HFFc6 (cell line): ENCODE measurements at regions not wholly inside any gene's neighbourhood (a gene's known extent, or its start where the extent isn't known, plus 50 kb on each side); places are given as distances from the start of the nearest gene placed in this dataset.

Experiments
- DNase-seq: peaks from one replicate; pipeline ENCODE4 v3.0.0-alpha.2; 2018
- H3K27ac Mint-ChIP-seq: 2 replicates; pipeline ENCODE4 v1.8.0; 2020; ENCODE audit warnings: mild to moderate bottlenecking, mixed read lengths
- H3K27me3 Mint-ChIP-seq: 2 replicates; pipeline ENCODE4 v1.8.0; 2021; ENCODE audit warnings: mild to moderate bottlenecking, moderate library complexity, mixed read lengths; ENCODE audit not compliant: insufficient read depth
- H3K36me3 Mint-ChIP-seq: 2 replicates; pipeline ENCODE4 v1.8.0; 2021; ENCODE audit warnings: low read depth, mixed read lengths
- H3K4me1 Mint-ChIP-seq: 2 replicates; pipeline ENCODE4 v1.8.0; 2020; ENCODE audit warnings: low read depth, mixed read lengths
- H3K4me3 Mint-ChIP-seq: 2 replicates; pipeline ENCODE4 v1.8.0; 2020; ENCODE audit warnings: mild to moderate bottlenecking, moderate library complexity, mixed read lengths
- H3K9me3 Mint-ChIP-seq: 2 replicates; pipeline ENCODE4 v1.8.0; 2020; ENCODE audit warnings: mild to moderate bottlenecking, mixed read lengths
- TF ChIP-seq, protein P1 (sequence below): fragments of 200-600 bp; sonication (generic); IDR thresholded peaks from 2 replicates; pipeline ENCODE4 v1.5.0; 2021; ENCODE audit warnings: antibody characterized with exemption, mild to moderate bottlenecking

DNA sequence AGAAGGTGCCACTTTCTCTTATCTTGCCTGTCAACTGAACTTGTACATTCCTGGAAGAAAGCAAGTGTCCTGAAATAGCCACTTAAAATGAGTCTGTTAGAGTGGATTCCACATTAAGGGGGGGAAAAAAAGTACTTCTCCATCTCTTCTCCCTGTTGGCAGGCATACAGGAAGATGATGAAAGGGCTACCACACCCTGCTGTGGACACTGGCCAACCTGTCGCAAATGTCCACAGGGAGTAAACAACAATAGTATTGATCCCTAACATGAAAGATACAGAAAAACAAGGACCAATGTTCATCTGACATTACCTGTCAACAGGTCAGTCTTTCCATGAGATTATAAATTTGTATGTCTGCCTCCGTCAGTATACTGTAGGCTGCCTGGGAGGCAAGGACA is 265.1 kb upstream of the MAP3K1 start:
- DNase-seq = no peak
- Mint-ChIP-seq H3K9me3 (no peaks in the 10 kb centered on the region), H3K36me3 (no peaks in the 10 kb centered on the region), H3K27me3 (peaks cover 13% of the 10 kb centered on the region), H3K27ac (no peak overlapping the region), H3K4me3 (no peak overlapping the region), H3K4me1 (no peaks in the 10 kb centered on the region)
- TF ChIP-seq, protein P1, sequence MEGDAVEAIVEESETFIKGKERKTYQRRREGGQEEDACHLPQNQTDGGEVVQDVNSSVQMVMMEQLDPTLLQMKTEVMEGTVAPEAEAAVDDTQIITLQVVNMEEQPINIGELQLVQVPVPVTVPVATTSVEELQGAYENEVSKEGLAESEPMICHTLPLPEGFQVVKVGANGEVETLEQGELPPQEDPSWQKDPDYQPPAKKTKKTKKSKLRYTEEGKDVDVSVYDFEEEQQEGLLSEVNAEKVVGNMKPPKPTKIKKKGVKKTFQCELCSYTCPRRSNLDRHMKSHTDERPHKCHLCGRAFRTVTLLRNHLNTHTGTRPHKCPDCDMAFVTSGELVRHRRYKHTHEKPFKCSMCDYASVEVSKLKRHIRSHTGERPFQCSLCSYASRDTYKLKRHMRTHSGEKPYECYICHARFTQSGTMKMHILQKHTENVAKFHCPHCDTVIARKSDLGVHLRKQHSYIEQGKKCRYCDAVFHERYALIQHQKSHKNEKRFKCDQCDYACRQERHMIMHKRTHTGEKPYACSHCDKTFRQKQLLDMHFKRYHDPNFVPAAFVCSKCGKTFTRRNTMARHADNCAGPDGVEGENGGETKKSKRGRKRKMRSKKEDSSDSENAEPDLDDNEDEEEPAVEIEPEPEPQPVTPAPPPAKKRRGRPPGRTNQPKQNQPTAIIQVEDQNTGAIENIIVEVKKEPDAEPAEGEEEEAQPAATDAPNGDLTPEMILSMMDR = no peak

DNA sequence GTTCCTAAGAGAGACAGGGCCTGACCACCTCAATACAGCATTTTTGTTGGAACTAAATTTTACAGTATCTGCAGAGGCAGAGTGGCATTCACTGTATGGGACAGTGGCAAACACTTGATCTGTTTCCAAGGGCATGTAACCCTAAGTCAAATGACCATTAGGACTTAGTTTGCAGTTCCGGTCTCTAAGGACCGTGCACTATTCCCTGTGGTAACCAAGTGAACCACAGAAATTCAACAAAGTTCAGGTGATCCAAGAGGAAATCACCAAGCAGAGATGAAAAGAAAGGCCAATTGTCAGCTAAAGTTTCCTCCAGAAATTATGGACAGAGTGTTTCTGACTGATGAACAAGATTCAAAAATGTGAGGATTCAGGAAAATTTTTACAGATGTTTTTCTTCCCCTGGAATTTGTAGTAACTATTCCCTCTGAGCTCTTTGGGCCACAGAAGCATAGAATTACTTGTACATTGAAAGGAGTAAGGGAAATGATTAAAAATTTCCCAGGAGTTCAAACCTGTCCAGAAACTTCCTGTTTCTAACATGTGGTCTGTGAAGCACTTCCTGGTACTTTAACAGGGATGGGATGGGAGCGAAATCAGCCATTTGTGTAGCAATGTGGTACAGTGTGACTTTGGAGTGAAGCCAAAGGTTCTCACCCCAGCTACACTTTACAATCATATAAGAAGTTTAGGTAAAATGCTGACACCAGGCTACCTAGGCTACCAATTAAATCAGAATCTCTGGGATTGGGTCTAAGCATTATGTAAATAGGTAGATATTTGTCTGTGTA is 266.1 kb upstream of the MAP3K1 start:
- H3K4me1 Mint-ChIP-seq = no peaks in the 10 kb centered on the region
- TF ChIP-seq, protein P1 = no peak
- no peaks in the 10 kb centered on the region for H3K9me3 Mint-ChIP-seq
- no peak overlapping the region for H3K27ac Mint-ChIP-seq
- peaks cover 11% of the 10 kb centered on the region for H3K27me3 Mint-ChIP-seq
- no peak for DNase-seq
- H3K4me3 Mint-ChIP-seq = no peak overlapping the region
- no peaks in the 10 kb centered on the region for H3K36me3 Mint-ChIP-seq

DNA sequence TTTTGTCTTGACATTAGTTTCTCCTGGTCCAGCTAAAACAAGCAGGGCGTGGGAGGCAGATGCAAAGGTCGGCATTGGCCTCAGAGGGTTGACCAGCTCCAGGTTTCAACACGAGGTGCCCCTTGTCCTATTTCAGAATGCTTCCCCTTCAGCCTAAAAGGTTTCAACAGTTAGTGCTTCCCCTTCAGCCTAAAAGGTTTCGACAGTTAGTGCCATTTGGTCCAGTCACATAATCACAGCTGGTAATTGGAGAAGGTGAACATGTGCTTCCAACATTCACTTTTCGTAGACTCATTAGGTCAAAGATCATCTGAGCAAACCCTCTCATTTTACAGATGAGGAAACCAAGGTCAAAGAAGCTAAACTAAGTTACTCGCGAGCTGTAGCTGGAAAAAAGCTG is 270.3 kb upstream of the MAP3K1 start:
- no peak for DNase-seq
- Mint-ChIP-seq H3K4me3 (no peak overlapping the region), H3K4me1 (no peaks in the 10 kb centered on the region), H3K9me3 (no peaks in the 10 kb centered on the region), H3K27me3 (peaks cover 5% of the 10 kb centered on the region), H3K27ac (no peak overlapping the region), H3K36me3 (no peaks in the 10 kb centered on the region)
- TF ChIP-seq, protein P1 = no peak

DNA sequence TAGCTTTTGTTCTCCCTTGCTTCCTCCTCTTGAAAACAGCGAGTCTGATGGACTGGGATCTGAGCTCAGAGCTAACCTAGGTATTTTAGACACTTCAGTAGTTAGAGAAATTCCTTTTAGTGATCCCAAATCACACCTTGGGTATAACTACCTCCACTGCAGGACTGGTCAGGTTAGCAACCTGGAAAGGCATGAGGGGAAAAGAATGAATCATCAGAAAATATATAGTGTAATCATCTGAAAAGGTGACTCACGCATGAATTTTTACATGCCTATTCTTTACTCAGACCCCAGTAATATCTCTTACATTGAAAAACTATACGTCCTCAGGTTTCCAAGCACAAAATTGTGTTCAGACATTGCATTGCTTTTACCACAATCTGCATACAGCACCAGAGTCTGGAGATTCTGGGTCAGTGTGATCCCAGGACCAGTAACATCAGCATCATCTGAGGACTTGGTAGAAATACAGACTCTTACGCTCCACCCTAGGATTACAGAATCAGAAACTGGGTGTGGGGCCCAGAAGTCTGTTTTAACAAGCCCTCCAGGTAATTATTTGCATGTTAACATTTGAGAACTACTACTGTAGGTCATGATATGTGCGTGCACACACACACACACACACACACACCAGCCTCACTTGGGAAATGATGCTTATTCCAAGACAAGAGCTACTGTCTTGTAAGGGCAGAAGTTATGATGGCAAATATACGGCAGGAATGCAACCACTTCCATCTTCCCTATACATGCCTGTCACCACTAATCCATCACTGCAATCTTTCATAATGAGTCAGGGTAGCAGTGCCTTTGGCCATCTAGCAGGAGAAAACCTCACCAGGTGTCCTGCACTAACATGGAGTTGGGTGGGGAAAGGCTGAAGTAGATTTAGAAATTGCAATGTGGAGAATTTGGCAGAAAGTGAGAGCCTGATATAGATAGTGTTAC is 271.6 kb upstream of the MAP3K1 start:
- Mint-ChIP-seq H3K9me3 (no peaks in the 10 kb centered on the region), H3K27me3 (peaks cover 4% of the 10 kb centered on the region), H3K36me3 (no peaks in the 10 kb centered on the region), H3K4me3 (no peak overlapping the region), H3K27ac (no peak overlapping the region), H3K4me1 (no peaks in the 10 kb centered on the region)
- no peak for DNase-seq
- TF ChIP-seq, protein P1 = no peak

DNA sequence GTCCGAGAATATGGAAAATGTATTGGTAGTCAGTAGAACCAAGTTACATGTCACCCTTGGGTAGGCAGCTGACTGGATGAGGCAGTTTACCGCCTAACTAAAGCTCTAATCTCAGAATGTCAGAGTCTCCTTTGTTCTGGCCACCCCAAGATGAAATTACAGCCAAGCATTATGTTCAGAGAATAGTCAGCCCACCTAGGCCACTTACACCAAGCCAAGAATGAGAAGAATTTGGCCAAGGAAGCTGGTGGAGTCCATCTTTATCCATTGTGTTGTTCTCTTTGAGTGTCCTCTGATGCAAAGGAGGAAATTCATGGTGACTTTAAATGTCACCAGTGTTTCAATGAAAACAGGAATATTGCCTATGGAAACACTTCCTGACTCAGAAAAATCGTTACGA is 275.1 kb upstream of the MAP3K1 start:
- TF ChIP-seq, protein P1 = no peak
- H3K36me3 Mint-ChIP-seq = no peaks in the 10 kb centered on the region
- no peaks in the 10 kb centered on the region for H3K9me3 Mint-ChIP-seq
- DNase-seq = no peak
- no peaks in the 10 kb centered on the region for H3K4me1 Mint-ChIP-seq
- H3K27ac Mint-ChIP-seq = no peak overlapping the region
- no peak overlapping the region for H3K4me3 Mint-ChIP-seq
- H3K27me3 Mint-ChIP-seq = peaks cover 4% of the 10 kb centered on the region
